Cardiac fibroblast (primary cell): ENCODE measurements at regions not wholly inside any gene's neighbourhood (a gene's known extent, or its start where the extent isn't known, plus 50 kb on each side); places are given as distances from the start of the nearest gene placed in this dataset.

Experiments
- DNase-seq, 2 donors: peaks; one replicate each; pipeline versions ENCODE4 v3.0.0 to v3.0.0-alpha.2; 2010; ENCODE audit warnings: low read depth in 2 of 2
- H3K4me3 ChIP-seq, 2 donors: replicated peaks in 1 of 2; 1 replicate in 1 of 2; 2 replicates in 1 of 2; pipeline ENCODE4 v1.5.1; 2011; ENCODE audit warnings: low read depth in 2 of 2, low read length in 2 of 2, mild to moderate bottlenecking in 2 of 2, moderate library complexity in 1 of 2
- TF ChIP-seq, protein P1 (sequence below): IDR thresholded peaks from one replicate; pipeline ENCODE4 v1.5.1; 2011; ENCODE audit warnings: low read depth, mild to moderate bottlenecking, low read length, inconsistent platforms

DNA sequence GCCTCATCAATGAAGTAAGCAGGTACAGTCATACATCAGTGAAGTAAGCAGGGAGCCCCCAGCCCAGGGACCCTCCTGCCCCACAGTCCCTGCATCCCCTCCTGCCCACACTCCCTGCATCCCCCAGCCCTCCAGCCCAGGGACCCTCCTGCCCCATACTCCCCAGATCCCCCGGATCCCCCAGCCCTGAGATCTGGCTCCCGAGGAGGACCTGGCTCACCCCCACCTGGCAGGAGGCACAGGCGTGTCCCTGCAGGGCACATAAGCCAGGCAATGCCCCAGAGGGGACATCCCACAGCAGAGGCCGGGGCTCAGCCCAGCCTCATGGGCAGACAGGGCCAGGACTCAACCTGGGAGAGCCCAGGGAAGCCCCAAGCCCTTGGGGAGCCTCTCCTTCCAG lies 53.6 kb upstream of the TPM4 start:
- DNase-seq = no peak
- TF ChIP-seq, protein P1, sequence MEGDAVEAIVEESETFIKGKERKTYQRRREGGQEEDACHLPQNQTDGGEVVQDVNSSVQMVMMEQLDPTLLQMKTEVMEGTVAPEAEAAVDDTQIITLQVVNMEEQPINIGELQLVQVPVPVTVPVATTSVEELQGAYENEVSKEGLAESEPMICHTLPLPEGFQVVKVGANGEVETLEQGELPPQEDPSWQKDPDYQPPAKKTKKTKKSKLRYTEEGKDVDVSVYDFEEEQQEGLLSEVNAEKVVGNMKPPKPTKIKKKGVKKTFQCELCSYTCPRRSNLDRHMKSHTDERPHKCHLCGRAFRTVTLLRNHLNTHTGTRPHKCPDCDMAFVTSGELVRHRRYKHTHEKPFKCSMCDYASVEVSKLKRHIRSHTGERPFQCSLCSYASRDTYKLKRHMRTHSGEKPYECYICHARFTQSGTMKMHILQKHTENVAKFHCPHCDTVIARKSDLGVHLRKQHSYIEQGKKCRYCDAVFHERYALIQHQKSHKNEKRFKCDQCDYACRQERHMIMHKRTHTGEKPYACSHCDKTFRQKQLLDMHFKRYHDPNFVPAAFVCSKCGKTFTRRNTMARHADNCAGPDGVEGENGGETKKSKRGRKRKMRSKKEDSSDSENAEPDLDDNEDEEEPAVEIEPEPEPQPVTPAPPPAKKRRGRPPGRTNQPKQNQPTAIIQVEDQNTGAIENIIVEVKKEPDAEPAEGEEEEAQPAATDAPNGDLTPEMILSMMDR = no peak
- H3K4me3 ChIP-seq = no peak overlapping the region

DNA sequence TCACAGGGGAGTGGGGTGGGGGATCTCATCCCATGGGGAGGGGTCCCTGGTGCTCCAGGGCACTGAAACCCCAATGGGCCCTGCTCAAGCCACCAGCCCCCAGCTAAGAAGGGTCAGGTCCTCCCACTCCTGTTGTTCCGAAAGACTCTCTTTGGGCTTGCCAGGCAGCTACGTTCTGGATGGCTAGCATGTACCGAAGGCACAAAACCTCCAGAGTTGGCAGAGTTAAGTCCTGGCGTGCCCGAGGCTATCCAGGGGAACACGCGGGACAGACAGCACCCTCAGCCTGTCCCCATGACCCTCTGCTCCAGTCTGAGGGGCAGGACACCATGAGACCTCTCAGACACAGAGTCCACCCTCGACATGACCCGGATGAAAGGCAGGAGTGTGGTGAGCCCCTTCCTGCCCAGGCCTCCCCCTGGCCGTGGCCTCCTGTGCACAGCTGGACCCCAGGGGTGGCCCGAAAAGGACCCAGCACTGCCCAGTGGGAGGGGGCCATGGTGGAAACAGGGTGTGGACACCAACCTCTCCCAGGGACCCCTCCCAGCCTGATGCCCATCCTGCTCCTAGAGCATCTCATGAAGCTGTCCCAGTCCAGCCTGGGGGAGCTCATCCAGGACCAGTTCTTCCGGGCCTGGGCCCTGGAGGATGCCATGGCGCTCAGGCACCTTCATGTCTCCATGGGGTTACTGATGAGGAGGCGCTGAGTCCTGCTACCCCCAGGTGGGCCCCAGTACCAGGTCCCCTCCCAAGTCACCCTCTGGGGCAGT lies 53.0 kb upstream of the TPM4 start:
- no peak for DNase-seq
- TF ChIP-seq, protein P1 = no peak
- H3K4me3 ChIP-seq = no peak overlapping the region

DNA sequence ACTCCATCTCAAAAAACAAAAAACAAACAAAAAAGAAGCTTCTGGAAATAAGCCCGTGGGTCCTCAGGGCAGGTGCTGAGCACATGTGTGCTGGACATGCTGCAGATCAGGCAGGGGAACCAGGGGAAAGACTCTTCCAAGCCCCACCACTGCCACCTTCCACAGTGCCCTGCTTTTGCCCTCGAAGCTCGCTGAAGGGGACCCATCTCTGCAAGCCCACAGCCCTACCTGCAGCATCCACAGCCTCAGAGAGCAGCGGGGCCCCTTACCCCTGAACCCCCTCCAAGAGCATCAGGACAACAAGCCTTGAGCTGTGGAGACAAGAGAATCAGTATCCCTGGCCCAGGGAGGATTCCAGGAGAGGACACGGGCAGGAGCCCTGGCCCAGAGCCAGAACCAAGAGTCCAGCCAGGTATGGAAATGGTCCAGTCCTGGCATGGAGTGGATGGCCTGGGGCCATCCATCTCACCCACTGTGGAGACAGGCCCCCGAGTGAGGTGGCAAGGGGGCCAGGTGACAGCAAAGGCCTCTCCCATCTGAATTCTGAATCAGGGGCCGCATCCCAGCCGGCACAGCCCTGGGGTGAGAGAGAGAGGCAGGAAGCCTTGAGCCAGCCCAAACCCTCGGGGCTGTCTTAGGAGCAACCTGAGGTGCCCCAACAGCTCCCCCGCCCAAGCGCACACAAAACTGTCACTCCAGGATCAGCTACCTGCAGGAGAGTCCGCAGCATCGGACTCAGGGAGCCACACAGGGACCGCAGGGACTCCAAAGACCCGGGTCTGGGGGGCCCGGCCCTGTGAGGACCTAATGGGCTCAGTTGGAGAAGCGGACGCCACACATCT lies 51.8 kb upstream of the TPM4 start:
- no peak for DNase-seq
- no peak overlapping the region for H3K4me3 ChIP-seq
- TF ChIP-seq, protein P1 = no peak

DNA sequence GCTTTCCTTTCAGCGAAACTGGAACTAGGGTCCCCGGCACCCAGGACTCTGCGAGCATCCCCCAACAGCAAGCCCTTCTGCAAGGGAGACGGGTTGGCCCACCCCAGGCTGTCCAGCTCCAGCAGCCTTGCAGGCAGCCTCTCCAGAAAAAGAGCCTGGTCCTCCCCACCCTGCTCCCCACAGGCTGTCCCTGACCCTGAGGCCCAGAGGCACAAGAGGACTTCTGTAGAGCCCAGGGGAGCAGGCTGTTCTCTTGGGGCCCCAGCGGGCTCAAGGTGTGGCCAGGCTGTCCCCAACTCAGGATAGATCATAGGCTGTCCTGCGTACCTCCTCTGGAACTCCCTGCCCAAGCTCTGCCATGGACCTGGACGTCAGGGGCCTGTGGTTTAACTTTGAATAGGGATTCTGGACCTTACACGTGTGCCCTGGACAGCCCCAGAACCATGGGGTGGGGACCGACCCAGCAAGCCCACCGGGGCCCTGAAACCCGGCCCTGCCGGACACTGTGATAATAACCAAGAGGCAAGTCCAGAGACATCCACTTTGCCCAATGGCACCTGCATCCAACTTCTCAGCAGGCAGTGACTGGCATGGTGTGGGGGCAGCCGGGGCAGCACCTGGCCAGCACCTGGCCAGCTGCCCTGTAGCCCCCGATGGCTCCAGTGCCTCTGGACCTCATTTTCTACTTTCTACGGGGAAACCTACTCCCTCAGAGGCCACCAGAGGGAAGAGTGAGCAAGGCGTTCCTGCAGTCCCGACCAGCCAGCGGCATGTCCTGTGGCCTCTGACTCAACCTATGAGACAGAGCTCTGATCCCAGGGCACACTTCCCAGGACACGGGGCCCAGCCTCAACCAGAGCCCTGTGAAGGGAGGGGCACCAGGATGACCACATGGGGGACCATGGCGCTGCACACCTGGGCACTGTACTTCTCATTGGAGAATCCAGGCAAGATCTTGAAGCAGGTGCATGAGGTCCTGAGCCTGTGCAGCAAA lies 50.9 kb upstream of the TPM4 start:
- peak; percentile 67 to 85 for DNase-seq
- no peak overlapping the region for H3K4me3 ChIP-seq
- TF ChIP-seq, protein P1 = peak; percentile 81

DNA sequence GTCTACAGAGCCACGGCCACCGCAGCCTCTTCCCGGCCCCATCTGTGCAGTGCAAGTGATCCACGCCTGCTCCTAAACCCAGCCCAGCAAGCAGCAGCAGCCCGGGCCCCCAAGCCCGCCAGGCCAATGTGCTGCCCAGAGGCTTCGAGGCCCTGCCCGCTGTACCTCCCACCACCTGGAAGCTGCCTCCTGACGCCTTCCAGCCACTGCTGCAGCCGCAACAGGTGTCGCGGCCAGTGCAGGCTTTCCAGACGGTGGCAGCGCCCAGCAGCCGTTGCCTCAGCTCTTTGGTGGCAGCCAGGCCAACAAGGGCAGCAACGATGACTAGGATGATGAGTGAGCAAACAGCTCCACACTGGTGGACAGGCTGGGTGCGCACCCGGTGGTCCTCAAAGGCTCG lies 50.2 kb upstream of the TPM4 start:
- no peak for DNase-seq
- H3K4me3 ChIP-seq = no peak overlapping the region
- TF ChIP-seq, protein P1 = no peak
